ENCODE measurements at regions not wholly inside any gene's neighbourhood (a gene's known extent, or its start where the extent isn't known, plus 50 kb on each side); places are given as distances from the start of the nearest gene placed in this dataset.

DNA sequence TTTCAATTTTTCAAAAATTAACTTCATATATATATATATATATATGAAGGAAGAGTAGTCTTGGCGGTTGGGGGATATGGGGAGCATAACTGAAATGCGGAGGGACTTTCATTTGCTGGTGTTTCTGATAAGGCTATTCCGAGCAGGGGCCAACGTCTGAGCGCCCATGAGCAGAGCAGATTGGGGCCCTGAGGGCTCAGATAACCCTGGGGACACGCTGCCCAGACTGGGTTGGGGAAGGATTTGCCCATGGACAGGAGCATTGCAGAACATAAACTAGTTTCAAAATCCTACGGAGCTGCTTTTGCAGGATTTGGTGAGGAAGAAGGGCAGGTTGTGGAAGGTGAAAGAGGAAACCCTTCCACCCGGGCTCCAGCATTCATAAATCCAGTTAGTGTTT is 240.2 kb downstream of the IRX1 start:
- POLR2A ChIA-PET: no interaction called here

DNA sequence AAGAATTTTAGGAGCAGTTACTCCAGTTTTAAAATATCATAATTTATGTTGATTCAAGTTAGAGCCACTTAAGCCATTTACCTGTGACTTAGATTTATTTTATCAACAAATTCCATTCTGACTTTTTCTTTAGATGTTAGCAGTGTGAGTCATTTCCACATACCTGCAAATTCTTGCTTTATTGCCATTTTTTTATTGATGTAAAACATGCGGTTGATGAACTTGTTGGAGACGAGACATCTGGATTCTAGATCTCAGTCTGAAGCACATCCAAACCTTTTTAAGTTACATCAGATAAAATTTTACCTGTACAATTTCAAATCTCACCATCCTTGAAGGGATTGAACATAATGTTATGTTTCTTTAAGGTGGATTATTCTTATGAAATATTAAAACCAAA is 240.9 kb downstream of the IRX1 start:
- ChIA-PET CTCF (no interaction called here), POLR2A (no interaction called here)
- no peaks in the 10 kb centered on the region for H3K36me3 ChIP-seq (replicated peaks in 1 of 2; ENCODE audit: control extremely low read depth in 1 of 2, control insufficient read depth in 1 of 2, extremely low read depth in 1 of 2, insufficient read depth in 2 of 2, low read length in 1 of 2)
- H3K4me3 ChIP-seq (ENCODE audit: control extremely low read depth in 1 of 5, extremely low read depth in 1 of 5, insufficient read depth in 1 of 5, low read depth in 2 of 5, low read length in 4 of 5): no peak overlapping the region
- H3K4me2 ChIP-seq (replicated peaks; ENCODE audit: low read depth, low read length, poor library complexity, severe bottlenecking): no peak overlapping the region
- no peaks in the 10 kb centered on the region for H3K4me1 ChIP-seq (ENCODE audit: control insufficient read depth in 2 of 2, insufficient read depth in 2 of 2, low read length in 2 of 2)
- Mint-ChIP-seq H3K27ac (no peak overlapping the region), H3K4me3 (no peak overlapping the region), H3K27me3 (no peaks in the 10 kb centered on the region), H3K4me1 (no peaks in the 10 kb centered on the region), H3K9me3 (ENCODE audit: insufficient read depth) (no peaks in the 10 kb centered on the region)
- H3K27ac ChIP-seq (ENCODE audit: low read length in 2 of 2): no peak overlapping the region
- DNase-seq: no peak
- intact Hi-C loops (cut with micrococcal nuclease): no loop called here
- no peaks in the 10 kb centered on the region for H3K27me3 ChIP-seq (replicated peaks in 1 of 4; ENCODE audit: control extremely low read depth in 1 of 4, control insufficient read depth in 3 of 4, insufficient read depth in 4 of 4, low read length in 3 of 4)
- no peaks in the 10 kb centered on the region for H3K79me2 ChIP-seq (ENCODE audit: control insufficient read depth, insufficient read depth, low read length)
- no peaks in the 10 kb centered on the region for H4K20me1 ChIP-seq (ENCODE audit: control insufficient read depth, insufficient read depth, low read length, poor library complexity, severe bottlenecking)
- no peak overlapping the region for H2AFZ ChIP-seq (ENCODE audit: insufficient read depth, low read depth, low read length, poor library complexity, severe bottlenecking)
- no peak for ATAC-seq (ENCODE audit: low read depth)
- WGBS (ENCODE audit: insufficient coverage): no CpG with 5 or more reads among the region's 2 CpGs
- TF ChIP-seq EZH2 (IDR thresholded peaks at IDR 0.05; ENCODE audit: borderline replicate concordance, insufficient read depth, low read depth, low read length, poor library complexity, severe bottlenecking): no peak
- TF ChIP-seq, protein P1, sequence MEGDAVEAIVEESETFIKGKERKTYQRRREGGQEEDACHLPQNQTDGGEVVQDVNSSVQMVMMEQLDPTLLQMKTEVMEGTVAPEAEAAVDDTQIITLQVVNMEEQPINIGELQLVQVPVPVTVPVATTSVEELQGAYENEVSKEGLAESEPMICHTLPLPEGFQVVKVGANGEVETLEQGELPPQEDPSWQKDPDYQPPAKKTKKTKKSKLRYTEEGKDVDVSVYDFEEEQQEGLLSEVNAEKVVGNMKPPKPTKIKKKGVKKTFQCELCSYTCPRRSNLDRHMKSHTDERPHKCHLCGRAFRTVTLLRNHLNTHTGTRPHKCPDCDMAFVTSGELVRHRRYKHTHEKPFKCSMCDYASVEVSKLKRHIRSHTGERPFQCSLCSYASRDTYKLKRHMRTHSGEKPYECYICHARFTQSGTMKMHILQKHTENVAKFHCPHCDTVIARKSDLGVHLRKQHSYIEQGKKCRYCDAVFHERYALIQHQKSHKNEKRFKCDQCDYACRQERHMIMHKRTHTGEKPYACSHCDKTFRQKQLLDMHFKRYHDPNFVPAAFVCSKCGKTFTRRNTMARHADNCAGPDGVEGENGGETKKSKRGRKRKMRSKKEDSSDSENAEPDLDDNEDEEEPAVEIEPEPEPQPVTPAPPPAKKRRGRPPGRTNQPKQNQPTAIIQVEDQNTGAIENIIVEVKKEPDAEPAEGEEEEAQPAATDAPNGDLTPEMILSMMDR (IDR thresholded peaks at IDR 0.05): no peak
- no peak overlapping the region for H3K9ac ChIP-seq (ENCODE audit: low read length)
- peaks cover 0 to 14% (median 0%) of the 10 kb centered on the region in 3 donors for H3K9me3 ChIP-seq (ENCODE audit: control extremely low read depth in 1 of 3, control insufficient read depth in 2 of 3, insufficient read depth in 1 of 3, low read length in 2 of 3)

More for the DNA sequence above, 240.2 kb downstream of the IRX1 start:
- DNase-seq: no peak
- ATAC-seq (ENCODE audit: low read depth): no peak
- 75% methylated on average over 5 of the region's 8 CpGs for WGBS (ENCODE audit: insufficient coverage)
- Histone ChIP-seq H3K27ac (ENCODE audit: low read length in 2 of 2) (no peak overlapping the region), H3K79me2 (ENCODE audit: control insufficient read depth, insufficient read depth, low read length) (no peaks in the 10 kb centered on the region), H3K4me2 (replicated peaks; ENCODE audit: low read depth, low read length, poor library complexity, severe bottlenecking) (no peak overlapping the region), H3K27me3 (replicated peaks in 1 of 4; ENCODE audit: control extremely low read depth in 1 of 4, control insufficient read depth in 3 of 4, insufficient read depth in 4 of 4, low read length in 3 of 4) (no peaks in the 10 kb centered on the region), H4K20me1 (ENCODE audit: control insufficient read depth, insufficient read depth, low read length, poor library complexity, severe bottlenecking) (no peaks in the 10 kb centered on the region), H2AFZ (ENCODE audit: insufficient read depth, low read depth, low read length, poor library complexity, severe bottlenecking) (no peak overlapping the region), H3K9me3 (ENCODE audit: control extremely low read depth in 1 of 3, control insufficient read depth in 2 of 3, insufficient read depth in 1 of 3, low read length in 2 of 3) (peaks cover 0 to 11% (median 0%) of the 10 kb centered on the region in 3 donors), H3K36me3 (replicated peaks in 1 of 2; ENCODE audit: control extremely low read depth in 1 of 2, control insufficient read depth in 1 of 2, extremely low read depth in 1 of 2, insufficient read depth in 2 of 2, low read length in 1 of 2) (no peaks in the 10 kb centered on the region), H3K4me3 (ENCODE audit: control extremely low read depth in 1 of 5, extremely low read depth in 1 of 5, insufficient read depth in 1 of 5, low read depth in 2 of 5, low read length in 4 of 5) (no peak overlapping the region), H3K4me1 (ENCODE audit: control insufficient read depth in 2 of 2, insufficient read depth in 2 of 2, low read length in 2 of 2) (no peaks in the 10 kb centered on the region), H3K9ac (ENCODE audit: low read length) (no peak overlapping the region)
- no peaks in the 10 kb centered on the region for H3K4me1 Mint-ChIP-seq
- no peak overlapping the region for H3K27ac Mint-ChIP-seq
- TF ChIP-seq, protein P1 (IDR thresholded peaks at IDR 0.05): no peak
- TF ChIP-seq EZH2 (IDR thresholded peaks at IDR 0.05; ENCODE audit: borderline replicate concordance, insufficient read depth, low read depth, low read length, poor library complexity, severe bottlenecking): no peak
- CTCF ChIA-PET: no interaction called here
- H3K9me3 Mint-ChIP-seq (ENCODE audit: insufficient read depth): no peaks in the 10 kb centered on the region
- no peaks in the 10 kb centered on the region for H3K27me3 Mint-ChIP-seq
- intact Hi-C loops (cut with micrococcal nuclease): no loop called here
- H3K4me3 Mint-ChIP-seq: no peak overlapping the region
